Activated T-cell treated with anti-CD3 and anti-CD28 coated beads, Interleukin-2, amount 50 U/mL, for 24 hours (primary cell): ENCODE measurements at regions not wholly inside any gene's neighbourhood (a gene's known extent, or its start where the extent isn't known, plus 50 kb on each side); places are given as distances from the start of the nearest gene placed in this dataset.

ENCODE experiments used
- DNase-seq: peaks from one replicate; pipeline ENCODE4 v3.0.0-alpha.2; 2020
- H3K27ac Mint-ChIP-seq: 2 replicates; pipeline ENCODE4 v1.8.0; 2020; ENCODE audit warnings: mild to moderate bottlenecking, mixed read lengths
- H3K27me3 Mint-ChIP-seq: 2 replicates; pipeline ENCODE4 v1.8.0; 2020; ENCODE audit warnings: mixed read lengths
- H3K36me3 Mint-ChIP-seq: 2 replicates; pipeline ENCODE4 v1.8.0; 2020; ENCODE audit warnings: low read depth, mixed read lengths
- H3K4me1 Mint-ChIP-seq: 2 replicates; pipeline ENCODE4 v1.8.0; 2020; ENCODE audit warnings: low read depth, mixed read lengths
- H3K4me3 Mint-ChIP-seq: 2 replicates; pipeline ENCODE4 v1.8.0; 2020; ENCODE audit warnings: mild to moderate bottlenecking, moderate library complexity, mixed read lengths
- H3K9me3 Mint-ChIP-seq: 2 replicates; pipeline ENCODE4 v1.8.0; 2020; ENCODE audit warnings: mixed read lengths

DNA sequence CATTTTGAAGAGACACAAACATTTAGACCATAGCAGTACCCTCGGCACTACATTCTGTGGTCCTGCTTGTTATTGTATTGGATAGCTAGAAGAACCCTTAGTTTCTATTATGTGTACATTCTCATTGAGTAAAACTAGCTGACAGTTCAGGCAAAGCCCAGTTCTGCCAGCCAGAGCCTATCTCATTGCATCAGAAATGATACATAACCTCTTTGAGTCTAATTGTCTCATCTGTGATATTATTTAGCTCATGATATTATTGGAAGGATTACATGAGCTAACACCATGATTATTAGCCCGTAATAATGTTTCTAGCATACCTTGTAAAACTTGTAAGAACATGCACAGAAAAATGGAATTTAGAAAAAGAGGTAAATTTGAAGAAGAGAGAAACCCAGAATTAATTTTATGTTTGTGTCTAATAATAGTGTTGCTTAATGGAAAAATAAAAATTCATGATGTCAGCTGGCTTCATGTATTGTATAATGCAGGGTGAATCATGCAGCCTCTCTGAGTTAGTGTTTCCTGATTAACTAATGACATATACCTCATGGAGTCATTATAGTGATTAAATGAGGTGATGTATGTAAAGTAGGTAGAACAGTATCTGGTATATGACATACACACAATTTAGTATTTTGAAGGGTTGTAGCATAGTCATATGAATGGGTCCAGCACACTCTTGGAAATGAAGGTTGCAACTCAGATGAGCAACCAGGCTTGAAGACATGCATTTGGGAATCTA lies 339.4 kb upstream of the GRM7 start:
- H3K27ac Mint-ChIP-seq, result no peak overlapping the region
- no peak overlapping the region for H3K4me3 Mint-ChIP-seq
- H3K27me3 Mint-ChIP-seq, result no peaks in the 10 kb centered on the region
- no peaks in the 10 kb centered on the region for H3K36me3 Mint-ChIP-seq
- no peaks in the 10 kb centered on the region for H3K4me1 Mint-ChIP-seq
- H3K9me3 Mint-ChIP-seq, result peaks cover 14% of the 10 kb centered on the region
- DNase-seq, result no peak

DNA sequence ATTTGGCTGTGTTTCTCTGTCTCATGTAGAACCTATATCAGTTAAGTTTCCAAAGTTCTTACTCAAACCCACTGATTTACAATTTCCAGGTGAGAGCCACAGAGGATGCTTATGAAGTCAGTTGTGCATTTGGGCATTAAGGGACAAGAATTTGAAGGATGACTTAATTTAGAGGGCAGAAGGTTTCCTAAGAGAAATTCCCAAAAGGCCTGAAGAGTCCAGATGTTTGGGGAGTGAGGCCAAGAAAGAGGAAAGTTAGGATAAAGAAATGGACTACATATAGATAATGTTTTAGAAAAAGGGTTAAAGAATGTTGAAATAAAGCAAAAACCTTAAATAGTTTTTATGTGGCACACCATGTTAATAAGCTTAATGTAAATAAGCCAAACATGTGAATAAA lies 338.7 kb upstream of the GRM7 start:
- Mint-ChIP-seq H3K36me3 (no peaks in the 10 kb centered on the region), H3K27ac (no peak overlapping the region), H3K4me3 (no peak overlapping the region), H3K9me3 (peaks cover 12% of the 10 kb centered on the region), H3K27me3 (no peaks in the 10 kb centered on the region), H3K4me1 (no peaks in the 10 kb centered on the region)
- no peak for DNase-seq

DNA sequence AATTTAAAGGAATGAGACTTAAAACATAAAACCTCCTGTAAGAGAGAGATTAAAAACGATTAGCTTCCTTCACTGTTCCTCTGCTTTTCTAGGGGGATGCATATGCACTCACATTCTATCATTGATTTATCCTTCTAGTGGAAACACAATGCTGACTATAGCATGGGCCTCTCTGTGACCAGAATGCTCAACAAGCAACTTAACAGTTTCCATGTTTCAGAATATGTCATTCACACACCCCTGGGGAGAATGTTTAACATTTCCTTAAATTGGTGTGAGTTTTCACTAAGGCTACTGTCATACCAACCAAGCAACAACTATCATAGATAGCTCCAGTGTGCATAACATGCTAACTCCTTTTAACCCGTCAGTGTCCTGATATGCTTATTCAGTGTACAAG lies 337.9 kb upstream of the GRM7 start:
- no peak overlapping the region for H3K4me3 Mint-ChIP-seq
- H3K27ac Mint-ChIP-seq, result no peak overlapping the region
- no peaks in the 10 kb centered on the region for H3K36me3 Mint-ChIP-seq
- H3K4me1 Mint-ChIP-seq, result no peaks in the 10 kb centered on the region
- peaks cover 12% of the 10 kb centered on the region for H3K9me3 Mint-ChIP-seq
- no peak for DNase-seq
- no peaks in the 10 kb centered on the region for H3K27me3 Mint-ChIP-seq

DNA sequence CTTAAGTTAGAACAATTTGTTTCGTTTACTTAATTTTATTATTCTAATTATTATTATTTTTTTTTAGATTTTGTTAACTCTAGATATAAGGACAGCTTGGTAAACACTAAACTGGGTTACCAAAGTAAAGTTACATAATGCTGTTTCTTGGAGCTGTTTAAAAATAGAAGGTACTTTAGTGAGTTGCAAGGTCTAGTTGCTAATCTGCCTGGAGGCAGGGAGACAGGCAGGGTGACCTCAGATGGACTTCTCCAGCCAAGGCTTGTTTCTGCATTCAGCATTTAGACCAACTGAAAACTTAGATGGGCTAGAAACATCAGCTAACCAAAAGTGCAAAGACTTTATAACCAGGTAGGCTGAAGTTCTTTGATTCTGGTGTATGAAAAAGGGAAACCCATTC lies 336.4 kb upstream of the GRM7 start:
- Mint-ChIP-seq H3K27ac (no peak overlapping the region), H3K27me3 (no peaks in the 10 kb centered on the region)

DNA sequence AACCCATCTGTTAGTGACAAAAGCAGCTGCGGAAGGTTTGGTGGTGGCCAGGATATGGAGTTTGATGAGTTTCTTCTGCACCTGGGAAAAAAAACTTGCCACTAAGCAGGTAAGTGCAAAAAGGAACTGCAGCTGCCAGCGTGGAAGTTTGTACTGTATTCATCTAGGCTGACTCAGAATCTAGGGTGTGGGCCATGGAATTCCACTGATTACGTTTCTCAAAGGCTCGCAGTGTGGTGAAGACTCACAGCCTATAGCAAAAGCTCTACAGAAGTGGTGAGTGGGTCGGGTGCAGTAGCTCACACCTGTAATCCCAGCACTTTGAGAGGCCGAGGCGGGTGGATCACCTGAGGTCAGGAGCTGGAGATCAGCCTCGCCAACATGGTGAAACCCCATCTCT lies 334.6 kb upstream of the GRM7 start:
- Mint-ChIP-seq H3K4me1 (no peaks in the 10 kb centered on the region), H3K9me3 (no peaks in the 10 kb centered on the region), H3K4me3 (no peak overlapping the region), H3K27ac (no peak overlapping the region), H3K36me3 (no peaks in the 10 kb centered on the region), H3K27me3 (no peaks in the 10 kb centered on the region)
- no peak for DNase-seq

More for the DNA sequence above, 336.4 kb upstream of the GRM7 start:
- Mint-ChIP-seq H3K4me1 (no peaks in the 10 kb centered on the region), H3K9me3 (peaks cover 6% of the 10 kb centered on the region), H3K4me3 (no peak overlapping the region), H3K36me3 (no peaks in the 10 kb centered on the region)
- no peak for DNase-seq

DNA sequence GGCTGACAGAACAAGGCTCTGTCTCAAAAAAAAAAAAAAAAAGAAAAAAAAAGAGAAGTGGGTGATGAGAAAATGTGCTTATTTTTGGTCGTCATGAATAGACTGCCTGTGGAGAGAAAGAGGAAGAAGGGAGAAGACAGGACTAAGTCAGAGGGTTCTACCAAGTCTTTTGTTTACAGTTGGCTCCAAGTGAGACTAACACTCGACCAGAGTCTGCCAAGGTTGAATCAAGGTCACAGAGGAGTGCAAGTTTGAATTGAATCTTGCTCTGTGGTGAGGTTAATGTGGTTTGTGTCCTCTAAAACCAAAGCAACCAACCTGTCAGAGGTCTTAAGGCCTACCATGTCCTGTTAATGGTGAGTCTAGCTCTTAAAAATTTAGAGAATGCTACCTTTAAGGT lies 334.1 kb upstream of the GRM7 start:
- no peak for DNase-seq
- H3K4me3 Mint-ChIP-seq, result no peak overlapping the region
- H3K36me3 Mint-ChIP-seq, result no peaks in the 10 kb centered on the region
- no peaks in the 10 kb centered on the region for H3K9me3 Mint-ChIP-seq
- H3K27ac Mint-ChIP-seq, result no peak overlapping the region
- H3K4me1 Mint-ChIP-seq, result no peaks in the 10 kb centered on the region
- H3K27me3 Mint-ChIP-seq, result no peaks in the 10 kb centered on the region

DNA sequence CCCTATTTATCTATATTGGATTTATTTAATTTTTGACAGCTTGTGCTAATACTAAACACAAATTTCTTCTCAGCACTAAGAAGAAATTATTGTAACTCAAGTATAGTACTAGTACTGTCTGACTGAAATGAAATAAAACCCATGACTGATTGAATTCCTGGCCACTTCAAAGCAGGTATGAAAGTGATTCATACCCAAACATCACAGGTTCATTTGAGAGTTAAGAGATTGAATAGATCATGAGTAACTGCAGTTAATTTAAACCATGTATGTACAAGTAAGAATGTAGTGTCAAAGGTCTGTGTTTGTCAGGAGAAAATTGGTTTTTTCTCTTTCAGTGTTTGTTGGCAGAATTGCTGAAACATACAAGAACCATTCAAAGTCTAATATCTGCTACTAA lies 332.0 kb upstream of the GRM7 start:
- Mint-ChIP-seq H3K27me3 (no peaks in the 10 kb centered on the region), H3K9me3 (peaks cover 3% of the 10 kb centered on the region)

DNA sequence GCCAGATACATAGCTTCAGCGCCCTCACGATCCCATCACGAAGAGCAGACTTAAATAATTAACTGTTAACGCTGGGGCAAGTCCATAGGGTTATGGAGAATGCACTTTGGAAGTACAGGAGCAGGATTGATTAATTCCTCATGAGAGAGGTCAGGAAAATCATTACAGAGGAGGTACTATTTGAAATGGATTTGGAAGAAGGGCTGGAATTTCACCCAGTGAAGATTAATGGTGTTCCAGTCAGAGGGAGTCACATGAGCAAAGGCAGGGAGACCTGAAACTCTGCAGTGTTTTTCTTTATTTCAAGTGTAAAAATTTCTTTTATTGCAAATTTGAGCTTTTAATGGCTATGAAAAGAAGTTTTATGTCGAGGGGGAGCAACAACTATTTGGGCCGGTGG lies 329.8 kb upstream of the GRM7 start:
- H3K27ac Mint-ChIP-seq, result no peak overlapping the region
- H3K27me3 Mint-ChIP-seq, result no peaks in the 10 kb centered on the region
- no peak overlapping the region for H3K4me3 Mint-ChIP-seq
- H3K9me3 Mint-ChIP-seq, result peaks cover 5% of the 10 kb centered on the region
- DNase-seq, result no peak
- H3K36me3 Mint-ChIP-seq, result no peaks in the 10 kb centered on the region
- H3K4me1 Mint-ChIP-seq, result no peaks in the 10 kb centered on the region

More for the DNA sequence above, 332.0 kb upstream of the GRM7 start:
- no peak overlapping the region for H3K27ac Mint-ChIP-seq
- no peak for DNase-seq
- H3K4me3 Mint-ChIP-seq, result no peak overlapping the region
- no peaks in the 10 kb centered on the region for H3K4me1 Mint-ChIP-seq
- no peaks in the 10 kb centered on the region for H3K36me3 Mint-ChIP-seq

DNA sequence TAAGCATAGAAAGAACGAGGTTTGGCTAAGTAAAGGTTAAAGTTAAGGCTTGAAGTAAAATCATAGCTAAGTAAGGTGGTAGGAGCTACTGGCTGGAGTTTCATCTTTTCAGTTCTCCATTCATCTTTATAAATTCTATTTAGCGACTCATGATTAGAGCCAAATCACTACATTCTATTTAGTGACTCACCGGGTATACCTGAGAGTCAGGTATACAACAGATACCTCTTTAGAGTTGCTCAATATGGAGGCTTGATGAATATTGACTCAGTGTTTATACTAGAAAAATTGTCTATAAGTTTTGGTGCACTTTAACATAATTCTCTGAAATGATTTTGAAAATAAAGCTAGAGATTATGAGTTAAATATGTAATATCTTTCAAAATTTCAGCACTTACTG lies 328.8 kb upstream of the GRM7 start:
- no peak for DNase-seq
- Mint-ChIP-seq H3K4me1 (no peaks in the 10 kb centered on the region), H3K36me3 (no peaks in the 10 kb centered on the region), H3K27me3 (no peaks in the 10 kb centered on the region), H3K4me3 (no peak overlapping the region), H3K9me3 (peaks cover 5% of the 10 kb centered on the region), H3K27ac (no peak overlapping the region)

DNA sequence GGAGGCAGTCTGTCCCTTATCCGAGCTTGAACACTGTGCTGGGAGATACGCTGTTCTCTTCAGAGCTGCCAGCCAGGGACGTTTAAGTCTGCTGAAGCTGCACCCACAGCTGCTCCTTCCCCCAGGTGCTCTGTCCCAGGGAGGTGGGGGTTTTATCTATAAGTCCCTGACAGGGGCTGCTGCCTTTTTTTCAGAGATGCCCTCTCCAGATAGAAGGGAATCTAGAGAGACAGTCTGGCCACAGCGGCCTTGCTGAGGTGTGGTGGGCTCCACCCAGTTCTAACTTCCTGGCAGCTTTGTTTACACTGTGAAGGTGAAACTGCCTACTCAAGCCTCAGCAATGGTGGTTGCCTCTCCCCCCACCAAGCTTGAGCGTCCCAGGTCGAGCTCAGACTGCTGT lies 319.9 kb upstream of the GRM7 start:
- Mint-ChIP-seq H3K4me3 (no peak overlapping the region), H3K27ac (no peak overlapping the region), H3K36me3 (no peaks in the 10 kb centered on the region), H3K9me3 (peaks cover 6% of the 10 kb centered on the region), H3K4me1 (no peaks in the 10 kb centered on the region), H3K27me3 (no peaks in the 10 kb centered on the region)
- DNase-seq, result no peak

DNA sequence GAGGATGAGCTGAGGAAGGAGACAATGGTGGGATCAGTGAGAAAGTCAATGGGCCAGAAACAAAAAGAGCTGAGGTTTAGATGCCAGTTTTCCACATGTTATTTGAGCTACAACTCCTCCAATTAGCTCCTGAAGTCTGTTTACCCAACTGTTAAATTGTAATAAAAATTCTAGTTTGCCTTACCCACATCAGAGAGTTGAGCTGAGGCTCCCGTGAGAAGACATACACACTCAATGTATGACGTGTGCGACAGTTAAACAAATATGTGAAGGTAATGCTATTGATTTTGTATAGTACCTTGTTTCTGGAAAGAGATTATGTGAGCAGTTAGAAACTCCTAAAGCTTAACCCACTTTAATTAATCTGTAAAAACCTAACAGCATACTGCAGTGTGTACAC lies 318.1 kb upstream of the GRM7 start:
- no peaks in the 10 kb centered on the region for H3K36me3 Mint-ChIP-seq
- no peak for DNase-seq
- peaks cover 6% of the 10 kb centered on the region for H3K9me3 Mint-ChIP-seq
- H3K4me1 Mint-ChIP-seq, result no peaks in the 10 kb centered on the region
- no peak overlapping the region for H3K27ac Mint-ChIP-seq
- no peak overlapping the region for H3K4me3 Mint-ChIP-seq
- H3K27me3 Mint-ChIP-seq, result no peaks in the 10 kb centered on the region

DNA sequence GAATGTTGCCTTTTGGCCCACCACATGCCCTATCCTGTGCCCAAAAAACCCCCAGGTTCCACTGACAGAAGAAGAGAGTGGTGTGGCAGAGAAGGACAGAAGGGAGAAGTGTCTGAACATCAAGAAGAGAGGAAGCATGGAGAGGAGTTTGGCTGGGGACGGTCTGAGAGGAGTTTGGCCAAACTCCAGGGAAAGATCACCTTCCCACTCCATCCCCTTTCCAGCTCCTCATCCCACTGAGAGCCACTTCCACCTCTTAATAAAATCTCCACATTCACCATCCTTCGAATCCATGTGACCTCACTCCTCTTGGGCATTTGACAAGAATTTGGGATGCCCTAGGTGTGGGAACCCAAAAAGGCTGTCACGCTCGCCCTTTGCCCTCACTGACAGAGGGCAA lies 311.6 kb upstream of the GRM7 start:
- no peaks in the 10 kb centered on the region for H3K27me3 Mint-ChIP-seq
- no peak overlapping the region for H3K27ac Mint-ChIP-seq
- H3K4me3 Mint-ChIP-seq, result no peak overlapping the region
- H3K4me1 Mint-ChIP-seq, result no peaks in the 10 kb centered on the region
- H3K36me3 Mint-ChIP-seq, result no peaks in the 10 kb centered on the region
- DNase-seq, result no peak
- peaks cover 5% of the 10 kb centered on the region for H3K9me3 Mint-ChIP-seq

DNA sequence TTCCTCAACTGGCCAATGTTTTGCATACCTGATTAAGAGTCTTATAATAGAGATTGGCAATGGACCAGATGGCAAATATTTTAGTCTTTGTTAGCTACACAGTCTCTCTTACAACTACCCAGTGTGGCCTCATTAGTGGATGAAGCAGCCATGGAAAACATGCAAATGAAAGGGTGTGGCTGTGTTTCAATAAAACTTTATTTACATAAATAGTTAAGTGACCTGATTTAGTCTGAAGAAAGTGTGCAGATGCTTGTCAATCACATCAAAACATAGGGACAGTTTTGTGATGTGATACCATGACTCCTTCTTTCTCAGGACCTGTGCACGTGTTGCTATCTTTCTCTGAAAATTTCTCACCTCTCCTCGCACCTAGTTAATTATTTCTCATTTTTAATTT lies 309.8 kb upstream of the GRM7 start:
- Mint-ChIP-seq H3K4me3 (no peak overlapping the region), H3K27ac (no peak overlapping the region), H3K4me1 (no peaks in the 10 kb centered on the region), H3K36me3 (no peaks in the 10 kb centered on the region), H3K27me3 (no peaks in the 10 kb centered on the region), H3K9me3 (peaks cover 5% of the 10 kb centered on the region)
- no peak for DNase-seq

DNA sequence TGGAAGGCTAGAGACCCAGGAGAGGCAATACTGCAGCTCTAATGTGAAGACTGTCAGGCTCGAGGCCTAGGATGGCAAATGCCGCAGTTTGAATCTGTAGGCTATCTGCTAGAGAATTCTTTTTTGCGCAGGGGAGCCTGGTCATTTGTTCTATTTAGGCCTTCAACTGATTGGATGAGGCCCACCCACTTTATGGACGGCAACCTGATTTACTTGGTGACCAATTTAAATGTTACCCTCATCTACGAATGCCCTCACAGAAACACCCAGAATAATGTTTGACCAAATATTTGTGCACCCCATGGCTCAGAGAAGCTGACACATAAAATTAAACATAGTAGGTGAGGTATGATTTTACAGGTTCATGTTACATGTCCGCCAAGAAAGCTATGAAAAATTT lies 300.7 kb upstream of the GRM7 start:
- Mint-ChIP-seq H3K4me1 (no peaks in the 10 kb centered on the region), H3K27me3 (no peaks in the 10 kb centered on the region), H3K27ac (no peak overlapping the region), H3K36me3 (no peaks in the 10 kb centered on the region), H3K4me3 (no peak overlapping the region), H3K9me3 (peaks cover 7% of the 10 kb centered on the region)
- no peak for DNase-seq

DNA sequence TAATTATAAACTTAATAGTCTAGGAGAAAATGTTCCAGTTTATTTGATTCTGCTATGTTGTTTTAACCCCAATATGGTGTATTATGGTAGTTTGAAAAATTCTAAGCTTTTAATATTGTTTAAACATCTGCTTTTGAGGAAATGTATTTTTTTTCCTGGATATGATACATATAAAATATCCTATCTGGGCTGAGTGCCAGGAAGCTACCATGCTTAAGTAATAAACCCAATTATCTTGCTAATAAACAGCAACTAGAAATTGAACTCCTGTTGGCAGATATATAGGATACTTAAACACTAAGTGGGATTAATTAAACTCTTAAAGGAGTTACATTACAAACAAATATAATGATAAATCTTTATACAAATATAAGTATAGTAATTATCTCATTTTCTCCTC lies 293.7 kb upstream of the GRM7 start:
- no peak for DNase-seq
- Mint-ChIP-seq H3K4me1 (no peaks in the 10 kb centered on the region), H3K27me3 (no peaks in the 10 kb centered on the region), H3K36me3 (no peaks in the 10 kb centered on the region), H3K27ac (no peak overlapping the region), H3K4me3 (no peak overlapping the region), H3K9me3 (peaks cover 16% of the 10 kb centered on the region)

DNA sequence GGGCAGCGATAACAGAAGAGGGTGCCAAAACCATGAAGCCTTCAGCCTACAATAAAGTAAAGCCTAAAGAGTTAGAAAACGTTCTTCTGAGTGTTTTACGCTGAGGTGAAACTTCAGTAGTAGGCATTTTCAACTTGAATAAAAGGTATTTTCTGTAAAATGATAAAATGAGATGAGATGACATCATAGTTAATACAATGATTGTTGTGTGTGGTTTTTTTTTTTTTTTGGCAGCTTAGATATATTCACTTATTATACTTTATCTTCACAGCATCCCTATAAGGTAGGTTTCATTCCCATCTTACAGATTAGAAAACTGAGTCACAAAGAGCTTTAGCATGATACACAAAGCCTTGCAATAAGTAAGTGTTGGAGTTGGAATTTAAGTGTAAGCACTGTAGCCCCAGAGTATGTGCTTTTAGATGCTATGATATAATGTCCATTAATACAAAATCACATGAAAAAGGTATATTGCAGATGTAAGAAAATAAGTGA lies 291.9 kb upstream of the GRM7 start:
- H3K4me3 Mint-ChIP-seq, result no peak overlapping the region
- DNase-seq, result no peak
- no peak overlapping the region for H3K27ac Mint-ChIP-seq

More for the DNA sequence above, 291.9 kb upstream of the GRM7 start:
- Mint-ChIP-seq H3K4me1 (no peaks in the 10 kb centered on the region), H3K36me3 (no peaks in the 10 kb centered on the region), H3K27me3 (no peaks in the 10 kb centered on the region), H3K9me3 (peaks cover 9% of the 10 kb centered on the region)
